ENCODE measurements at regions not wholly inside any gene's neighbourhood (a gene's known extent, or its start where the extent isn't known, plus 50 kb on each side); places are given as distances from the start of the nearest gene placed in this dataset.

DNA sequence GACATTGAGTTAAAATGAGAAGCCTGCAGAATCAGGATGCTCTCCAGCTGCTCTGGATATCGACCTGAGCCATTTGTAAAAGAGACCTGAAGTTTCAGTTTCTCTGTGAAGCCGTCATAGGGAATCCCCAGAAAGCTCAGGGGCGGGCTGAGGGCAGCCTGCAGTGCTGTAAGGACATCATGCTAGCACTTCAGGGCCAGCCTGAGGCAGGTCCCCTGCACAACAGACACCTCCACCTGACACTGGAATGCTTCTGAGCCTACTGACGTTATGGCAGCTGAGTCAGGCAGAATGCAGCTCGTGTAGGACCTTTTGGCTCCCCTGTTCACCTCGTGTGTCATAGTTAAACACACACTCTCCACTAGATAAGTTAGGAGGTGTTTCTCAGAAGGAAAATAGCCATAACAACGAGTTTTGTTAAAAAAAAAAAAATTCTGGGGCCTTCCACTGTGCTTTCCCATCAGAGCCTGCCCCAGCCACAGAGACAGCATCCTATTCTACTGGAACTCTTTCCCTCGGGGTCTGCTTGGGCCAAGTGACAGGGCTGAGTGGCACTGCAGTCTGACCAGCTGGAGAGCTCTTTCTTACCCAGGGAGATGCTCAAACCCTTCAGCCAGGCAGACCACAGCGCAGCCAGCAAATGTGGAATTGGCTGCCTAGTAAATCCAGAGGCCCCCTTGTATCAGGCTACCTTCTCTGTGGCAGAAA, 354.9 kb downstream of the DIRAS2 start:
- no peak for DNase-seq

DNA sequence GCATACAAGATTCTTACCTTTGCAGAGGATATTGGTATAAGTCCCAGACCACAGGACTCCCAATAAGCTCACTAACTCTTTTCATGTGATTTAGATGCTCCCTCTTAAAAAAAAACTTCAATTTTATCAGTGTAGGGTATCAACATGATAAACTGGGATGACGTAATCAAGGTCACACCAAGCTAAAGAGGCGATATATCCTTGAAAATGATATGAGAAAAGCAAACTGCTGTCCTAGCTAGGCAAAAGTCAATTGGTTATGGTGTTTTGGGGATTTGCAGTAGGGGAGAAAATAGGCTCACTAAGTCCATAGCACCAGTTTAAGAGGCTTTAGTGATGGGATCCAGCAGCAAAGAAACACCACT, 354.4 kb downstream of the DIRAS2 start:
- DNase-seq: no peak

DNA sequence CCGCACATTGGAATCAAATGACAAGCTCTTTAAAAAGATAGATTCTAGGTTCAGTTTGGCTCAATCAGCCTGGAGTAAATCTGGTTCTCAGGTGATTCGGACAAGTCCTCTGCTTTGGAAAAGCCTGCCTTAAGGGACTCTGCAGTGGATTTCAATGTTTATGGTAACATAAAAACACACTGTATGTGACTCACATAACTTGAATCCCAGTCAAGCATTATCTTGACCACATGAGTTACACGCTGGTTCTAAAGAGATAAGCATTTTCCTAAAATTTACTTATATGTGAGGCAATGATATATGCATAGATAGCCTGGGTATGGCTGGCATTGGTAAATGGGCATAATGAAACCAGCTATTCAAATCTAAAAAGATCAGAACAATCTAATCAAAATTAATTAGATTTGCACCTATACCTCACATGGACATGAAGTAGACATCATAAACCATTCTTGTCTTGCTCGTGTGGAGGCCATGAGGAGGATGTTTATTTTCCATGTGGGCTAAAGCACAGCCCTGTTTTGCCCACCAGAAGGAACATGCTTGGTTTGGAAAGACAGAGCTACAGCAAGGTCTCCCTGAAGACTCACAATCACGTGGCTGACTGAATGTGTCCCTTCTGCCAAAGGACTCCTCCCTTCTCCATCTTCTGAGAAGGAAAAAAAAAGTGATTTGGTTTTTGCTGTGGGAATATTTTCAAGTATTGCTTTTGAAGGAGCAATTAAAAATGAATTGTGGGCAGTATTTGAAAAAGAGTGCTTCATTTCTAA, 351.7 kb downstream of the DIRAS2 start:
- DNase-seq: no peak

DNA sequence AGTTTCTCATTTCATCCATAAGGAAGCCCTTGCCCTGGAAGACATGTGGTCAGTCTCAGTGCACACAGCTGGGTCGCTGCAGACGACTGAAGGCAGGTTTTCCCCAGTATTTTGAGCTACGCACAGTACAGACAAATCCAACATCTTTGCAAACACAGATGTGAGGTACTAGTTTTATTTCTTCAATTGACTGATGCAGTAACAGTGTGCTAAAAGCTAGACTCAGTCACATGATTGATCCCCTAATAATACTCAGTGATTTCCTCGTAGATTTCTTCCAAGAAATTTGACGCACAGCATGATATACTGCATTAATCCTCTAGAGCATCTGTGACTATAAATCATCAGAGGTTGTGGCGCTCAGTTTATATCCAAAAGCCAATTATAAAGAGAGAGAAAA, 346.1 kb downstream of the DIRAS2 start:
- DNase-seq: no peak

DNA sequence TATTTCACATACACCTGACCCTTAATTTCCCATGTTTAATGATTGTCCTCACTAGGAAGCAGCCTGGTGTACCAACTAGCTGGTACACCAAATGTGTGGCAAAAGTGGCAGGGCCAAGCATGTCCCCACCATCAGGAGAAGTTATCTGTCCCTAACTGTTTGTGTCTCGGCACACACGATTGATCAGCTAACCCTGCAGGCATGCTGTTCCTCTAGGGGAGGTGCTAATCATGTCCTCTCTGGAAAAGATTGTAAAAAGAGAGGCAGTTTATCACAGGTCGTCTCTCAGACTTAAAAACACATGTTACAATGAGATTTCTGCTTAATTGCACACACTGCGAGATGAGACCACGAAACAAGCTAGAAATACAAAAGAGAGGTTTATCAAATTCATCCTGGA, 342.7 kb downstream of the DIRAS2 start:
- DNase-seq: no peak

DNA sequence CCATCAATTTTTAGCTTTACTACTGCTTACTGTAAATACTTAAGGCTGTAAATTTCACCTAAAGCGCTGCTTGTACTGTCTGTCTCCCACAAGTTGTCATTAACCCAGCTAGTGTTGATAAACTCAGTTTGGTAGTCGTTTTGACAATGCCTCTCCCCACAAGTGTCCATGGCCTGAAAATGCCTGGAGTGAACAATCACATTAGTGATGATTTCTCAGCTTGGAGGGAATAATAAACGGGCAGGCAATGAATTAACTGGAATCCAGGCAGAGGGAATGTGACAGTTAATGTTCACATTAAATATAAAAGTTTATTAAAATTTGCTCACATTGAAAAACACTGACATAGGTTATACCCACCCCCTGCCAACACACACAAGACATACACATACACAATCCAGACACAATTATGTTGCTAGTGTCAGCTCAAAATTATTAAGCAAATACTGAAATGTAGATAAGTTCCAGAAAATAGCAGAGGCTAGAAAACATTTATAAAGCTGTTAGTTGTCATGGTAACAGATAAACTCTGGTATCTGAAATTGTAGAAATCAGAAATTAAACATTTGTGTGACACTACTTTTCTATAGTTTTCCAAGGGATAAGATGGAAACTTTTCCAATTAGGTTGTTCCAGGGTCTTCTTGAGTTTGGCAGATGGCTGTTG, 341.9 kb downstream of the DIRAS2 start:
- no peak for DNase-seq

DNA sequence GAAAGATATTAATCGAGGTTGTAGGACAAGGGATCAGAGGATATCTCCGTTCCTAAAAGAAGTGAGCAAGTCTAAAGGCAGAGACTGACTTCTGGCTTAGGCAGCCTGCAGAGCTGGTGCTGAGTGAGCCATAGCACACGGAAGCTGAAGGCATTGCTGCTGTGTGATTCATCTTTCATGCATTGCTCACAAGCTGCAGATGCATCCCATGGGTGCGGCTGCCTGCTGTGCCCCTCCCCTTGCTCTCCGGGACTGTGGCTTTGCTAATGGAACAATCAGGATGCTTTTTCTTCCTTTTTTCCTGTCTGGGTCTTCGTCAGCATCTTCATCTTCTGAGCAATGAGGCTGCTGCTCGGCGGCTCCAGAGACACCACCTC, 341.4 kb downstream of the DIRAS2 start:
- DNase-seq: no peak

DNA sequence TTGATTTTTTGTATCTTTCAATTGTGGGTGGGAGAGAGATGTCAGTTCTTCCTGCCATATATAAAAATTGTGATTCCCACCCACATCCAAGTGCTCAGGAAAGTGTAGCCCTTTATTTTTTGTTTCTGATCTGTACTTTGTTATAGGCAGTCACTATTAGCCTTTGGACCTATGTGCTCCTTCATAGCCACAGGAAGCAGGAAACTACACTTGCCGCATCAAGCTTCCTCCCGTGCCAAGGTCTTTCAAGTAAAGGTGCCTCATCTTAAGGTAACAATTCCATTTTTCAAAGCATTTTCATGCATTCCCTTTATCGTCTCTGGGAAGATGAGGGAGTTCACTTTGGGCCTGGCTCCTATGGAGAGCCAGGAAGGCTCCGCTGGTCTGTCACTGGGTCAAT, 339.0 kb downstream of the DIRAS2 start:
- DNase-seq: no peak

DNA sequence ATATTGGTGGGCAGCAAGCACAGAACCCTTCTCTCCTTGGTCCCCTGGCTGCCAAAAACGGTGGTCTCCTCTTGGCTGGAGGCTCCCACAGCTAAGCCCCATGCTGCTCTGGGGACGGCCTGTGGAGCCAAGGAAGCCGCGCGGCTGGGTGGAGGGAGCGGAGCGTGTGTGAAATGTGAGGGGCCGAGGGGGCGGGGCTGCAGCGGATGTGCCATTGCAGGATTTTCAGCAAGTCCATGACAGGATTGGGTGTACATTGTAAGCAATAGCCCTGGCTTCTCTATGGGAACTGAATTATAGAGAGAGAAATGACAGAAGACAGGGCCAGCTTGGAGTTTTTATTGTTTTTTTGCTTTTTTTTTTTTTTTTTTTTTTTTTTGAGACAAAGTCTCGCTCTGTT, 336.5 kb downstream of the DIRAS2 start:
- no peak for DNase-seq

DNA sequence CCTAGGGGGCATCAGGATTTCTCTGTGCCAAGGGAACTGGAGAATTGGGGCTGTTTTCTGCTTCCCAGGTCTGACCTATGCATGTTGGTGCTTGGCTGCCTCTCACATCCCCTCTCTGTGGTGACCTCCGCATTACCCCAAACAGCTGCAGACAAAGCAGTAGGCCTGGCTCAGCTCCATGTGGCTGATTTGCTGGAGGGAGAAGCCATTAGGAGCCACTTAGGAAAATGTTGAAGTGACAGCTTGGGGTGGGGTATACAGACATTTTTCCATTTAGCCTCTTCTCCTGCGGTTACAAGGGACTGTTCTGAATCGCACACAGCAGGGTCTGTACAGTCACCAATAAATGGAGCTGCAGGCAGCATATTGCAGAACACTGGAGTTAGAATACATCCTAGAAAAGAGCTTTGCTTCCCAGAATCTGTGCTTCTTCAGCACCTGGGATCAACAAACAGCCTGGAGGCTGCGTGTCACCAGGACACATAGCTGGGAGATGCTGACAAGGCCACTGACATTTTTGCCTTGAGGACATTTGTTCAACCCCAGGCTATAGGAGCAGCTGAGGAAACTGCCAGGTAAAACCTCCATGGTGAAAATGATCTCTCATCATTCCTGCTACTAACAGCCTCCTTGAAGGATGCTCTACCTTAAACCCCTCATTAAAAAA, 335.3 kb downstream of the DIRAS2 start:
- no peak for DNase-seq

DNA sequence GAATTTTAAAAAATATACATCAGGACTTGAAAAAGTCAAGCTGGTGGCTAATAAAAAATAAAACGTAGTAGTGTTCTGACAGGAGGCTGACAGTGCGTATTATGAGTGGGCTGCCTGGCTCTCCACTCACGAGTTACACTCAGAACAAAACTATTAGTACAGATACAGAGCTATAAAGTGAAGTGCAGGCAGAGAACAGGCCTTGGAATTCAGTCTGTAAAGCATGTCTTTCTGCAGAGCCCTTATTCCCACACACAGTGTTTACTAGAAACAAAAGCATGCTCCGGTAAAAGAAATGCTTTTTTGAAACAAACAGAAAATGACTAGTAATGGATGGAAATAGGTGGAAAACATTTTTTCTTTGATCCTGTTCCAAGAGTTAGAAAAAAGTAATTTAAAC, 334.7 kb downstream of the DIRAS2 start:
- DNase-seq: no peak

DNA sequence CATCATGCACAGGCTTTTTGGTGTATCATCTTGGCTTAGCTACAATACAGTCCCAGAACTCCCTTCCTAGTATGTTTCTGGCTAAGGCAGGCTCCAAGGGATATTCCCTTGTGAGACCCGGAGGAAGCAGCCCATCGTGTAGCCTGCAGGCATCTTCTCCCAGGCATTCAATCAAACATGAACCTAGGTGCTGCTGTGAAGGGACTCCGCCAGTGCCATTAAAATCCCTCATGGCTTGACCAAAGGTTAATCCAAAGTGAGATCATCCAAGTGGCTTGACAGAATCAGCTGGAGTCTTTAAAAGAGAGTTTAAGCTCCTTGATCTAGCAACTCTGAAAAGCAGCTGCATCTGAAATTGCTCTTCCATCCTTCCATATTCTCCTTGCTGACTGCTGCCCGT, 333.9 kb downstream of the DIRAS2 start:
- no peak for DNase-seq

DNA sequence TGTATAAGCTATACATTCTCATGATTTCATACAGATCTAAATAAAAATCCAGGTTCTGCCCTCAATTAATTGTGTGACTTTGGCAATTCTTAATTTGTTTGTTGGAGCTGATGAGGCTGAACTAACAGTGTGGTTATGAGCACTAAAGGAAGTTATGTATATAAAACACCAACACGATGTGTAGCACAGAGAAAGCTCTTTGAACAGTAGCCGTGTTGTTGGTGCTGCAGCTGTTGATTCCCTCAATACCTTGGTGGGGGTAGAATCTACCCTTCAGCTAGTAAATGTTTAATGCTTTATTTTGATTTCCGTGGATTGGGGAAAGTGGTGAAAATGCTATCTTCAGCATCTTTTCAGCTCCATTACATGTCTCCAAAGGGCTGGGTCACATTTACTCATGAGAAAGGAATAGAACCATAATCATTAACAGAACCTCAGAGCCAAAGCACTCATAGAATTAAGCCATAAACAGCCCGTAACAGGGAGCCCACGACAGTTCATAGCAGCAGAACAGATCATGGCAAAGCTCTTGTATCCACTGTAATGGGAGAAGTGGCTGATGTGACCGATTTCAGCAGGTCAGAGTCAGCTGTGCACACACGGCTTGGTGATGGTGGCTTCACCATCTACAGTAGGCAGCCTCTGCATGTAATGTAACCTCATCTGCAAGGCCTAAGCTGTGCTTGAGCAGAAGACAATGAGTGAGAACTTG, 332.7 kb downstream of the DIRAS2 start:
- DNase-seq: no peak

DNA sequence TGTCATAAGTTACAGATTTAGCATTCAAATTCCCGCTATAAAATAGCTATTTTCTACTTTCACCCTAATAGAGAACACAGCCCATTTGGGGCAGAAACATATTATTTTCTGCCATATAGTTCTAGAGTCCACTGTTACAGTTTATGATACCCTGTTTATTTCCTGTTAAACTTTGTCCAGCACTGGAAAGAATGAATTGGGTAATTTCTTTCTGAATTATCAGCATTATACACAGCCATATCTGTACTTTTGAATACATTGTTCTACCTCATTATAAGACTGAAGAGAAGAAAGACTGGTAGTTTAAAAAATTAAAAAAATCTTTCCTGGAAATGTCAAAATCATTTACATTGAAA, 332.1 kb downstream of the DIRAS2 start:
- DNase-seq: no peak

DNA sequence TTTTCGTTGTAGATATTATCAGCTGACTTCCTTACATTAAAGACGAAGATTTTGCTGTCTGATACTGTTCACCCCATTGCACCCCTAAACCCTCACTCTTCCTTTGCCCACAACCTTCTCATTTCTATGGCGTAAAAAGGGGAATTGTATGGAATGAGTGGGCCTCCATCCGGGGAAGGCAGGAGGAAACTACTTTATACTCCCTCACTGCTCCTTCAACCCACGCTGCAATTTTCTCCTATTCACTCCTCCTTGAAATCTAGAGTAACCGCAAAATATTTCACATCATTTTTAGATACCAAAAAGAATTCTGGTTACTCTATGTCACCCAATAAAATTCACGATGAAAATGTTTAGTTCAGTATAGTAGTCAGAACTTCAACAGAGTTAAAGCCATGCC, 330.8 kb downstream of the DIRAS2 start:
- no peak for DNase-seq

DNA sequence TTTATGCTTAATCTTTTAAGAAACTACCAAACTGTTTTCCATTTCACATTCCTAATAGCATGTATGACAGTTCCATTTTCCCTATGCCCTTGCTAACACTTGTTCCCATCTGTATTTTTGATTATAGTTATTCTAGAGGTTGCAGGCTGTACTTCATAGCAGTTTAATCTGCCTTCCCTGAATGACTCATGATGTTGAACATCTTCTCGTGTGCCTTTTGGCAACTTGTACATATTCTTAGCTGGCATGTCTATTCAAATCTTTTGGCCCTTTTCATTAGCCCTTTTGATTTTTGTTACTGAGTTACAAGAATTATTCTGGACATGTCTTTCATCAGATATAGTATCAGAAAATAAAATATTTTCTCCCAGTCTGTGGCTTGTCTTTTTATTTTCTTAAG, 320.3 kb downstream of the DIRAS2 start:
- DNase-seq: no peak

DNA sequence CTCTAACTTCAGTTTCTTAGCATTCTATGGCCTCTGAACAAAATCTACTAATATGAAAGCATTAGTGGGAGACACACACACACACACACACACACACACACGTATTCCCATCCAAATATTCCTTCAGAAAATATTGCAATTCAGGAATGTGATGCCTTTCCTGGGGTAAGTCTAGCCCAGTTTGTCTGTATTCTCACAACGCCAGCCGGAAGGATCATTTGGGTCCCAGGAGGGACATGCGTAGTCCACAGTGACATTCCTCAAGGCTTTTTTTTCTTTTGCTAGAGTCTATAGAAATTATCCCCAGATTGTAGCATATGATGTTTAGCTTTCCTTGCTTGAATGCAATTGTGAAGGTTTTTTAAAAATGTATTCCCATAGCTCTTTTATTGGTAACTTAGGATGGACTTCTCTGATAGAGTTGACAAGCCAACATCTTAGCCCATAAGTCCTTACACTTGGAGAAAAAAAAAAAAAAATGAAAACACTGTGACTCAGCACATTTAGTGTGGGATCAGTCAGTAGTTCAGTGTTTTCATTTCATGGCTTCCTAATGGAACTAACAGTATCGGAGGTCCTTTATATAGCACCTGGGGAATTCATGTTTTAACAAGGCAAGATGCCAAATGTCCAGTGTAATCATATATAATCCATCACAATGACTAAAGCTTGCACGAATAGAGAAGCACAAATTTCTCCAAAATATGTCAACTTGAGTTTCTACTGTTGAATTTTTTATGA, 316.5 kb downstream of the DIRAS2 start:
- no peak for DNase-seq

DNA sequence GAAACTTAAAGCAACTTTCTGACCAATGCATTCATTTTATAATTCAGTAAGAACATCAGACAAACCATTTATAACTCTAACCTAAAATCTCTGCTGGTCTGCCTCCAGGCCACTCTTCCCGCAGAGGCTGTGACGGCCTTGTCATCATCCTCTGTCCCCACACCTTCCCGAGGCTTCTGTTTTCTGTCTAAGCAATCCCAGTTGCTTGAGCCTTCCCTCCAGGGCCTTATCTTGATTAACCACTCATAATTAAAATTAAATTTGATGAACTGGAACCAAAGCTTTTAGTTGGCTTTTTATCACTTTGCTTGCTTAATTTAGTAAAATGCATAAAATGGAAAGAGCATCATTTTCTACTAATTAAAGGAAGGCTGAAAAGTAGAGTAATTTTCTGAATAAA, 312.4 kb downstream of the DIRAS2 start:
- DNase-seq: no peak

DNA sequence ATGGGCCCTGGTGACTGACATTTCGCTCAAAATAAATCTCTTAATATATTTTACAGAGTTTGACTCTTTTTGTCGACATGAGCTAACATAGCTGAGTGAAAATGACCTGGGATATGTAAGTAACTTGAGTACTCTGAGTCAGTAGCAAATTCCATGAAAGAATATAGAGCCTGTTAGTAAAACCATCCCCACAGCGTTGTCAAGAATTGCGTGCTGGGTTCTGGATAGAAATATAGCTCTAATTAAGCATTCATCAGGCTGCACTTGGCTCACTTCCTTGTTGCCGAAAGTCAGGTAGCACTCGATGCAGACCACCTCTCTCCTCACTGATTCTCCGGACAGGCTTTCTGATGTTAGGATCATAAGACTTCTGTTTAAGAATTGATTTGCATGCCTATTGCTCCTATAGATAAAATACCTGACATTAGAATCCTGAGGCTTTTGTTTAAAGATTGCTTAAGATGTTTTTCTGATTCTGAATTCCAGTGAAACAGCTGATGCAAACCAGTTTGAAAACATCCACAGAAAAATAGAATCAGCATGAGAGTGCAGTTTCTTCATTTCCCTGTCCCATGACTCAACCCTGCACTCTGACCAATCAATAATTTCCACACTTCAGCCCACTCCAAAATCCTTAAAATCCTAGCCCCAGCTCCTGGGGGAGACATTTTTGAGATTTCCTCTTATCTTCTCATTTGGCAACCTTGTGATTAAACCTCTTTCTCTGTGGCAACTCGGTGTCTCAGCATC, 310.6 kb downstream of the DIRAS2 start:
- no peak for DNase-seq

DNA sequence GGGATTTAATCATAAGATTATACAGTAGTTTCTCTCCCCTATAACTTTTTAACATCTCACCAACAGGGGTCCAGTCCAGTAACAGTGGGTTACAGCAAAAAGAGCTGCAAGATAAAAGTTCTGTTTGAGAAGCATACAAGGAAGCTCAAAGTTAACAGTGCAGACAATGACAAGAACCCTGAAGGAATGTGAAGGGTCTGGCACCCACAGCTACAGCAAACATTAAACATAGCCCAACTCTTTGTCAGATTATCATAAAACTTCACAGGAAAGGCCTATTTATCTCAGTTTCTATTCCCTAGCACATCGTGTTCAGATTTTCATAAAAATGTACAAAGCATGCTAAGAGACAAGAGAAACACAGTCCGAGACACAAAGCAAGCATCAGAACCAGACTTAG, 309.4 kb downstream of the DIRAS2 start:
- DNase-seq: no peak

DNA sequence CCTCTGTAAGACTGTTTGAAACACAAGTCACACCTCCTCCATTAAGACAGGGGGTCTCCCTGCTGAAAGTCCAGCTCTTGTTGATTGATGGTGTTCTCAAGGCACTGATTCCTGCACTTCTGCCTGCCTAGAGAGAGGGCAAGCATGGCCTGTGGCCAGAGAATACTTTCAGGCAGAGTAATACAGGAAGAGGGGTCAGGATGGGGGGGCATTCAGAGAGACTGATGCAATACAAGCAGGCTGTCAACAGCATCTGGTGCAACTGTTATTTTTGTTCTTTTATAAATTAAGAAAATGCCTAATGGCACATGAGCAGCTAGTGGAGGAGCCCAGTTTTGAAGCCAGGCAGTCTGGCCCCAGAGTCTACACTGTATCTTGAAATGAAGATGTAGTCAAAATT, 302.2 kb downstream of the DIRAS2 start:
- no peak for DNase-seq

DNA sequence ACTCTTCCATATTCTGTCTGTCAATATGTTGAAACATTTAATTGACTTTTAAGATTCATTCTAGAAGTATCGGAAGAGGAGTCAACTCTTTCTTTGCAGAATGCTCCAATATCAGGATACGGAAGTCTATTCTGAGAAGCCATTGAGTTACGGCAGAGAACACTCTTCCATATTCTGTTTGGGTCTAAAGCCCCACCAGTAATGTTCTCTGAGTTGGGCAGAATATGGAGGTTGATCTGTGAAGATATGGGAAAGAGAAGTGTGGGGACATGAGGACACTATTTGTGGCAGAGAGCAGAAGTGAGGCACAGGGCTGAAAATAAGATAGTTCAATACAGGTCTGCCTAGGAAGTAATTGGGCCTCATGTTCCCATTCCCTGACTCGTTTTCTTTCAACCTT, 300.0 kb downstream of the DIRAS2 start:
- no peak for DNase-seq
